ENCODE measurements at regions not wholly inside any gene's neighbourhood (a gene's known extent, or its start where the extent isn't known, plus 50 kb on each side); places are given as distances from the start of the nearest gene placed in this dataset.
"Not testable (repeated sequence)": the region's sequence is repeated elsewhere in the genome, so short reads cannot be mapped to it uniquely, and the experiment has no call there.

GRCh38 chr12:76666290-76666835, 97.6 kb upstream of the ZDHHC17 start:
- no peak for DNase-seq

GRCh38 chr12:76669981-76670380, 93.9 kb upstream of the ZDHHC17 start:
- no peak for DNase-seq

DNA sequence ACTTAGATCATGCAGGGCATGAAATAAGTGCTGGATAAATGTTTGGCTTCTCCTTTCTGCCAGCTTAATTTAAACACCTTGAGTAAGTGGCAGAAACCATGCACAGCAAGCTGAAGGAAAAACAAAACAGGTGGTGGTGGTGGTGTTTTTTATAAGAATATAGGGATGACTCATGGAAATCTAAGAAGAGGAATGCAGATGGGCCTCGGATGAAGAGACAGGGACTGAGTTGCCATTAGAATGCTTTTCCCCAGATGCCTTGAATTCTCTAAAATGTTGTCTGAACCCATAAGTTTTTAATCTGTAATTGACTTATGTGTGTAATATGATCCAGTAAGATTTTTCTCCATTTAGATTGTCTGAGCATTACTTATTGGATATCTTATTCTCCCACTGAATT, 93.1 kb upstream of the ZDHHC17 start:
- peak; percentile 56 for DNase-seq

DNA sequence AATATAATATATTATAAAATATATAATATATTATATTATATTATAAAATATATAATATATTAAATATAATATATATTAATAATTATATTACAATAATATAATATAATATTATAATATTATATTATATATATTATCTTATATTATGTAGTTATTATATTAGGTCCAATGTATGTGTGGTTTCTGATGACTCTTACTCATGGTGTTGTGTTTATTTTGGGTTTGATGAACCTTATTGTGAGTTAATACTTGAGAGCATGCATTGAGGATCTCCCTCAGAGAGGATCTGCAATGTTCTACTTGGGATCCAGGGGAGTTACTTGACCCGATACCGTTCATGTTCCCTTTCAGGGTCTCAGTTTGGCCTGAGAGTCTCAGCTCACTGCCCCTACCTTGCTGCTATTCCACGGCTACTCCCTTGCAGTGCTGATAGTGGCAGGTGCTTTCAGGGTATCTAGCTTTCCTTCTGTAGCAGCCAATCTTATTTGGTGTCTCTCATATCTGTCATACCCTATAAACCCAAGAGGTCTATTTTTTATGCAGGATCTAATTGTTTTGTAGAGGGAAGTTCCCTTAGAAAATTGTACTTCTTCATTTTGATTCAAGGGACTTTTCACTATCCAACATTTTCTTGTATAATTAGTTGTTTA, 89.1 kb upstream of the ZDHHC17 start:
- no peak for DNase-seq

GRCh38 chr12:76676261-76676660, 87.7 kb upstream of the ZDHHC17 start:
- DNase-seq, result not testable (repeated sequence)

DNA sequence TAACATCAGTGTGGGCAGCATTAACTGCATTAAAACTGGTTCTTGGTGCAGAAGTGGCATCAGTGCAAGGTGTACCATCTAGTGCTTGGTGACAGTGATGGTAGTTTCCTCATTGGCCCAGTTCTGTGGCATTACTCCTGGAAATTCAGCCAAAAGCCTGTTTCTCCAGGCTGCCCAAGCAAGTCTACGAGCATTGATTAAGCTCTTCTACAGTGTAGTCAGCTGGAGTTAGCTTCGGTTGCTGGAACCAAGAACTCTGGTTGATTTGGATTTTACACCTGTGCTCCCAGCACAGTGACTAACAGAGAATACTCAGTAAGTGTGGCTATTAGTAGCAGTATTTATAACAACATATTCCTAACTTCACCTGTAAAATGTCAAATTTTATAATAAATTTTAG, 84.9 kb upstream of the ZDHHC17 start:
- no peak for DNase-seq

- DNase-seq, result peak; percentile 58
These were observed 84.1 kb upstream of the ZDHHC17 start for GRCh38 chr12:76679778-76680177.

DNA sequence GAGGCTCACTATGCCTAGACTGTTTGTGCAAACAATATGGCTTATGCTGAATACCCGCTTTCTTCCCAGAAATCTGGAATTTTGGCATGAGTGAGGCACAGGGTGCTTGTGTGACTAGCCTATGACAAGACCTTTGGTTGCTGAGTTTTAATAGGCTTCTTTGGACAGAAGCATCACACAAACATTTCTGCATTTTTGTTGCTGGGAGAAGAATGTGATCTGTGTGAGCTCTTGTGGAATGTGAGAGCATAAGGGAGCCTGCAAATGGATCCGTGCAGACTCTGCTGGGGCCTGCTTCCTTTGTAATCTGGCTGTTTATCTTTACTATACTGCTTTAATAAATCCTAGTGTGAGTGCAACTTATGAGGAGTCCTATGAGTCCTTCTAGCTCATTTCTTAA, 83.0 kb upstream of the ZDHHC17 start:
- no peak for DNase-seq

GRCh38 chr12:76685246-76685678, 78.7 kb upstream of the ZDHHC17 start:
- DNase-seq, result no peak

DNA sequence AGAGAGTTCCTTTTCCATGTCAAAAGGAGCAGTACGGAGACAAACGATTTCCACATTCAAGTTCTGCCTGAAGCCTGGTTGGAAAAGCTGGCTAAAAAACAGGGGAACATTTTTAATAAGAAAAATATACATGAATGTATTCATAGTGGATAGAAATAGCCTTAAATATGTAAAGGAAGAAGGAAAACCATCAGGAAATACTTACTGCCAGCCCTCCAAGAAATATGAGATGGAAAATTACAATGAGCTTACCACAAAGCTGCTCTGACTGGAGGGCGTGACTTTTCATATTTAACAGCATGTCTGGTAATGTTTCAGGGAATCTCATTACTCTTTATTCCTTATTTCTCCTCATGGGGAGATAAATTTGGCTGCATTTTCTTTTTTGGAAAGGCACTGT, 75.9 kb upstream of the ZDHHC17 start:
- peak; percentile 30 for DNase-seq

GRCh38 chr12:76688631-76689030, 75.3 kb upstream of the ZDHHC17 start:
- DNase-seq, result no peak

DNA sequence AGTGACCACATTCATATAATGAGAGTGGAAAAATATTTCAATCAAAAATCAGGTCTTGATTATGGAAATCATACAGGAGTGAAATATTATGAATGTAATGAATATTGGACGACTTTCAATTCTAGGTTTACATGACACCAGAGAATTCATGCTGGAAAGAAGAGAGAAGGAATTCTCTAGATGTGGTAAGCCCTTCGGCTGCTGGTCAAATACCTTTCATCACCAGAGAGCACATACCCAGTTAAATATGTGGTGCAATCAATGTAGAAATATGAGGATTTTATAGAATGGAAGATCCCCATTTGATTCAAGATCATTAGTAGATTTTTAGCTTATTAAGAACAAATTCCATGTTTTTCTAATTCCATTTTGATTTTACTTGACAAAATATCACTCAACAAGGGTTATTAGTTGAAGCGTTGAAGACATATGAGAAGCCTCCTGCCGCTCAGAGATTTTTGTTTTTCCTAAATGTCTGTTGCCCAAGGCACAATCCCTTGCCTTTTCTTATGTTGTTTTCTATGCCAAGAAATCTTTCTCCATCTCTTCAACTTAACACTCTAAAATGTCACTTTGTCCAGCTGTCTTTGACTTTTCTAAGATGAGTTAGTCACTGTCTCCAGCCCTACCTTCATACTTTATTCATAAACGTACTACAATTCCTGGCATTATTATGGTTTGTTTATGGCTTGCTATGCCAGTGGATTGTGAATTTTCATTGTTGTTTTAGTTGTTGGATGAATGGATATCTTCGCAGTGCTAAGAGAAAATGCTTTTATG, 72.8 kb upstream of the ZDHHC17 start:
- no peak for DNase-seq

DNA sequence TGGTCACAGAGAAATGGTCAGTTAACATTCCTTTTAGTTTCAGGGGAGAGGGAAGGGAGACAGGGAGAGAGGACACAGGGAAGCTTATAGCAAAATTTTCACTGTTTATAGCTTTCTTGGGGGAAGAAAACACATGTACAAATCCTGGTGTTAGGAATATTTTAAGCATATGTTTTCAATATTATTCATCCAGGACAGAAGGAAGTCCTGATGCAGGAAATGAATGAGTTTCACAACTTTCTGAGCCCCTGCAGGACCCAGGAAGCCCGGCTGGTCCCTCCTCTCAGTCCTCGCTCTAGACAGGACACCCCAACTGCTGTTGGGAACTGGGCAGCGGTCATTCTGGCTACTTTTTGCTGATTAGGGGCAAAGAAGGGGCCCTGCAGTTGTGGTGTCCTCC, 71.1 kb upstream of the ZDHHC17 start:
- no peak for DNase-seq

GRCh38 chr12:76694369-76694768, 69.5 kb upstream of the ZDHHC17 start:
- DNase-seq, result no peak

GRCh38 chr12:76696186-76696585, 67.7 kb upstream of the ZDHHC17 start:
- no peak for DNase-seq

GRCh38 chr12:76697849-76698248, 66.1 kb upstream of the ZDHHC17 start:
- DNase-seq, result no peak

GRCh38 chr12:76698316-76698715, 65.6 kb upstream of the ZDHHC17 start:
- no peak for DNase-seq

DNA sequence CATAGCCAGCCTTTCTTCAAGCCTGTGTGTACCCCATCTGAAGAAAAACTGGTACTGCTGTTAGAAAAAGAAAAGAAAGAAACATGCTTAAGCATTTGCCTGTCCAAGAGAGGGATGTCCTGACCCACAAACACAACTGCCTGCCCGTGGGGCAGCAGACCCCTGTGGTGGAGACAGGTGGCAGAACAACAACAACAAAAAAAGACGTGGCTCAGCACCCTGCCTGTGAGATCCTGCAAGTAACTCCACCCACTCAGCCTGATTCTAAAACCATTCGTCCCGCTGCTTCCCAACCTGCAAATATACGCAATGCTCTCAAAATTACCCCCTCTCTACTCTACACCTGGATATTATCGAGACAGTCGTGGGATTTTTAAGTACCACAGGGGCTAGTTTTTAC, 64.9 kb upstream of the ZDHHC17 start:
- DNase-seq, result no peak

GRCh38 chr12:76701690-76702089, 62.2 kb upstream of the ZDHHC17 start:
- no peak for DNase-seq

GRCh38 chr12:76702946-76703345, 61.0 kb upstream of the ZDHHC17 start:
- DNase-seq, result no peak

DNA sequence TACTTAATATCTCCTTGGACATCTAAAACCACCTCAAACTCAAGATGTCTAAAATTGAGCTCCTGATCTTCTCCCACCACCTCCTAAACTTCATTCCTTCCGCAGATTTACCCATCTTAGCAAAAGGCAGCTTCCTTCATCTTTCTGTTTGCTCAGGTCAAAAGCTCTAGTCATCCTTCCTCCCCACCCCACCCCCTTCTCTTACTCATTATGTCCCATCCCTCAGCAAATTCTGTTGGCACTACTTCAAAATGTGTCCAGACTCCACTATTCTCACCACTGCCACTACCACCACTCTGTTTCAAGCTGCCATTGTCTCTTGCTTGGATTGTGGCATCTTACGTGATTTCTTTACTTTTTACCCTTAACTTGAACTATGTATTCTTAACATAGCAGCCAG, 59.2 kb upstream of the ZDHHC17 start:
- no peak for DNase-seq

GRCh38 chr12:76706101-76706500, 57.8 kb upstream of the ZDHHC17 start:
- DNase-seq, result peak; percentile 70

GRCh38 chr12:76706761-76707160, 57.2 kb upstream of the ZDHHC17 start:
- no peak for DNase-seq

DNA sequence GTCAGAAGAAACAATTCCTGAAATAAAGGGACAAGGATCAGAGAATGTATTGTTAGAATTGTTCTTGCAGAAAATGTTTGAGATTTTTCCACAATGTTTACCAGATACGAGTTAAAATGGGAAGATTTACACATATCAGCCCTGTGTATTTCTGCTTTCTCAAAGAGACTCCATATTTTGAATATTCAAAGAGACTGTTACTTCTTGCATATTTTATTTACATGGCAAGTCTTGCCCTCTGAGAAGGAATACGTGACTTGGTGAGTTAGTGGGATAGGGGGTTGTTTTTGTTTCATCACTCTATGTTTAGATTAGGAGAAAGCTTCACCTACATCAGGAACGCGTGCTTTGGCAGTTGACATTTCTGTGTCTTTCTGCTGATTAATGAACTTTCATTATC, 56.1 kb upstream of the ZDHHC17 start:
- no peak for DNase-seq

Measured in NCI-H226 (cell line).